T-cell (primary cell): ENCODE measurements at regions not wholly inside any gene's neighbourhood (a gene's known extent, or its start where the extent isn't known, plus 50 kb on each side); places are given as distances from the start of the nearest gene placed in this dataset.

Experiments used
- ATAC-seq, 4 experiments: fragments of 200-7000 bp in 3 of 4; fragments of 150-1000 bp in 1 of 4; cut with Tn5 transposase; replicated peaks in 1 of 4; 1 replicate in 3 of 4; 2 replicates in 1 of 4; pipeline ENCODE4 v1.10.0; 2021; ENCODE audit warnings: moderate library complexity in 3 of 4, mild to moderate bottlenecking in 2 of 4, moderate number of reproducible peaks in 1 of 4
- CTCF ChIA-PET, 2 donors: fragments of 300-600 bp; sonication (Branson Sonifier 250); formaldehyde crosslinking; loops; one replicate each; lab custom pipeline; 2022; ENCODE audit warnings: antibody characterized with exemption in 2 of 2; lab: Charles Lee
- POLR2A ChIA-PET, 2 donors: fragments of 300-600 bp; sonication (Branson Sonifier 250); formaldehyde crosslinking; loops; one replicate each; lab custom pipeline; 2022; ENCODE audit warnings: antibody characterized with exemption in 2 of 2; lab: Charles Lee
- DNase-seq, 35 experiments: peaks; one replicate each; pipeline versions ENCODE4 v3.0.0 to v3.0.0-alpha.2; 2013 to 2023
- H3K27ac ChIP-seq: one replicate; pipeline ENCODE4 v1.5.1; 2013; ENCODE audit warnings: low read length
- H3K27me3 ChIP-seq, 2 experiments: replicated peaks in 1 of 2; 1 replicate in 1 of 2; 2 replicates in 1 of 2; pipeline versions ENCODE4 v1.6.1 to v1.7.0; 2013; ENCODE audit warnings: low read length in 1 of 2, mixed read lengths in 1 of 2; ENCODE audit not compliant: control insufficient read depth in 2 of 2, insufficient read depth in 2 of 2; ENCODE audit errors: extremely low read depth in 1 of 2
- H3K36me3 ChIP-seq, 2 donors: 1 replicate in 1 of 2; 2 replicates in 1 of 2; pipeline versions ENCODE4 v1.6.1 to v1.7.0; 2013; ENCODE audit warnings: low read length in 1 of 2; ENCODE audit not compliant: control insufficient read depth in 2 of 2, insufficient read depth in 1 of 2; ENCODE audit errors: extremely low read depth in 1 of 2
- H3K4me1 ChIP-seq, 2 experiments: 1 replicate in 1 of 2; 2 replicates in 1 of 2; pipeline versions ENCODE4 v1.6.1 to v1.7.0; 2013; ENCODE audit warnings: low read length in 2 of 2, mixed read lengths in 1 of 2; ENCODE audit not compliant: insufficient read depth in 2 of 2, control insufficient read depth in 1 of 2; ENCODE audit errors: extremely low read depth in 1 of 2
- H3K4me3 ChIP-seq, 2 donors: 1 replicate in 1 of 2; 2 replicates in 1 of 2; pipeline versions ENCODE4 v1.5.1 to v1.7.0; 2013; ENCODE audit warnings: mild to moderate bottlenecking in 2 of 2, low read length in 1 of 2, moderate library complexity in 1 of 2; ENCODE audit not compliant: control insufficient read depth in 1 of 2; ENCODE audit errors: extremely low read depth in 1 of 2
- H3K9me3 ChIP-seq: 2 replicates; pipeline ENCODE4 v1.7.0; 2013
- H3K27ac Mint-ChIP-seq, 2 donors: one replicate each; pipeline ENCODE4 v1.8.0; 2020 to 2021; ENCODE audit warnings: mild to moderate bottlenecking in 2 of 2, mixed read lengths in 2 of 2
- H3K27me3 Mint-ChIP-seq, 2 donors: one replicate each; pipeline ENCODE4 v1.8.0; 2021 to 2022; ENCODE audit warnings: mixed read lengths in 2 of 2
- H3K36me3 Mint-ChIP-seq: one replicate; pipeline ENCODE4 v1.8.0; 2021; ENCODE audit warnings: mixed read lengths
- H3K4me1 Mint-ChIP-seq, 3 donors: one replicate each; pipeline ENCODE4 v1.8.0; 2020 to 2022; ENCODE audit warnings: mixed read lengths in 3 of 3, mild to moderate bottlenecking in 1 of 3
- H3K4me3 Mint-ChIP-seq, 3 donors: one replicate each; pipeline ENCODE4 v1.8.0; 2020 to 2022; ENCODE audit warnings: mild to moderate bottlenecking in 3 of 3, mixed read lengths in 3 of 3, moderate library complexity in 3 of 3
- H3K9me3 Mint-ChIP-seq, 3 donors: one replicate each; pipeline ENCODE4 v1.8.0; 2020 to 2022; ENCODE audit warnings: mixed read lengths in 3 of 3
- WGBS: methylation state at CpG from one replicate; pipeline ENCODE4 v1.1.5; 2013; ENCODE audit warnings: missing lambda C conversion rate; ENCODE audit not compliant: insufficient coverage; 5-methylcytosine and 5-hydroxymethylcytosine counted together

DNA sequence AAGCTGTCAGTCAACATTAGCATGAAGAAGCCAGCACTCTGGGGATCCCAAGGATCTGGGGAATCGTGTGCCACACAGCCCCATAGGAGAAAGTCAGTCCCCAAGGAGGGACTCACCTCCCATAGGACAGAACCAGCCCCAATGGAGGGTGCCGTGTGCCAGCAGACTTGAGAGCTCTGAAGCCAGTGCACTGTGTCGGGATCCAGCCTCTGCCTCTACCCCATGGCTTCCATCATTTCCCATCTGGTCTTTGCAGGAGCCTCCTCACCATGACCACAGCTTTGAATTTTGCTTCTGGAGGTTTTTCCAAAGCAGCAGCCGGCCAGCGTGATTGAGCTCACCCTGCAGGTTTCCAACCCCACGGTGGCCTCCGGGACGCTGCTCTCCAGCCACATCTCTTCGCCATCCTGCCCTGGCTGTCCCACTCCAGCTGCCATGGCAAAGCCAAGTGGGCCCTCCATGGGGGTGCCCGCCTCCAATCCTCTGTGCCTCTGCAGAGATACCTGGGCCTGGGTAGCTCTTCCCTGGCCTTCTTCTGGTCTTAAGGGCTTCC, 171.8 kb upstream of the SHH start:
- Histone ChIP-seq H3K9me3 (no peaks in the 10 kb centered on the region), H3K4me1 (peaks cover 3 to 10% of the 10 kb centered on the region in 2 experiments), H3K4me3 (no peak overlapping the region), H3K36me3 (no peaks in the 10 kb centered on the region), H3K27me3 (peaks cover 0 to 20% of the 10 kb centered on the region in 2 experiments), H3K27ac (no peak overlapping the region)
- peaks cover 0 to 14% (median 7%) of the 10 kb centered on the region in 3 donors for H3K4me1 Mint-ChIP-seq
- H3K27ac Mint-ChIP-seq: no peak overlapping the region
- DNase-seq (peak in 1 of 35 experiments; percentile 13), ATAC-seq (no peak)
- WGBS: 79% methylated on average over 10 of the region's 10 CpGs
- peaks cover 0 to 3% (median 0%) of the 10 kb centered on the region in 3 donors for H3K9me3 Mint-ChIP-seq
- no peaks in the 10 kb centered on the region for H3K36me3 Mint-ChIP-seq
- POLR2A ChIA-PET: no interaction called here
- peaks cover 5 to 8% of the 10 kb centered on the region in 2 donors for H3K27me3 Mint-ChIP-seq
- no peak overlapping the region for H3K4me3 Mint-ChIP-seq
- CTCF ChIA-PET: no interaction called here

DNA sequence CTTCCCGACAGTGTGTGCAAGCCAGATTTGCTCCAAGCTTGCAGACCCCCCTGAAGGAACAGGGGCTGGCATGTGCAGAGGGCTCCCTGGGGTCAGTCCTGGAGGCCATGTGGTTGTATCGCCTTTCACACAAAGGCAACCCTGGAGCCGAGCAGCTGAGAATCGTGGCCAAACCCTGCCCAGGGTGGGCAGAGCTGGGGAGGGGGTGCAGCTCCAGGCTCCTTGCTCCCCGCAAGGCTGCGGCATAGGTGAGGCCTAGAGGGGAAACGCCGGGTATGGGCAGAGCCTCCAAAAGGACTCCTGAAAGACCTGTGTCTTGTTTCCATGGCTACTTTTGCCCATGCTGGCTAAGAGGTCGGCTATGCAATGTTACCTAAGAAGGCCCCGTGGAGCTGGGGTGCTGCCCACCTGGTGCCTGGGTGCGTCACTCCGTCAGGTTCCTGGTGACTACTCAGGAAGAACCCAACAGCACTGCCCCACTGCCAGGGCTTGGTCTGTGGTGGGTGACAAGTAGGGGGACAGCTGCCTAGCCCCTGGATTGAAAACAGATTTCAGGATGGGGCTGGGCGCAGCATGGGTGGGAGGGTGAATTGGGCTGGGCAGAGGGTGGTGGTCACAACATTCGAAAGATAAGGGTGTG, 171.0 kb upstream of the SHH start:
- Histone ChIP-seq H3K4me1 (peaks cover 2 to 4% of the 10 kb centered on the region in 2 experiments), H3K36me3 (no peaks in the 10 kb centered on the region), H3K27ac (no peak overlapping the region), H3K27me3 (peaks cover 0 to 17% of the 10 kb centered on the region in 2 experiments), H3K4me3 (no peak overlapping the region), H3K9me3 (no peaks in the 10 kb centered on the region)
- Mint-ChIP-seq H3K9me3 (peaks cover 0 to 3% (median 0%) of the 10 kb centered on the region in 3 donors), H3K36me3 (no peaks in the 10 kb centered on the region), H3K4me3 (no peak overlapping the region), H3K27ac (no peak overlapping the region), H3K27me3 (peaks cover 5 to 8% of the 10 kb centered on the region in 2 donors), H3K4me1 (peaks cover 0 to 9% (median 4%) of the 10 kb centered on the region in 3 donors)
- WGBS: 77% methylated on average over 13 of the region's 14 CpGs
- ChIA-PET CTCF (no interaction called here), POLR2A (no interaction called here)
- ATAC-seq (no peak), DNase-seq (peak in 2 of 35 experiments; percentile 1 to 15)

DNA sequence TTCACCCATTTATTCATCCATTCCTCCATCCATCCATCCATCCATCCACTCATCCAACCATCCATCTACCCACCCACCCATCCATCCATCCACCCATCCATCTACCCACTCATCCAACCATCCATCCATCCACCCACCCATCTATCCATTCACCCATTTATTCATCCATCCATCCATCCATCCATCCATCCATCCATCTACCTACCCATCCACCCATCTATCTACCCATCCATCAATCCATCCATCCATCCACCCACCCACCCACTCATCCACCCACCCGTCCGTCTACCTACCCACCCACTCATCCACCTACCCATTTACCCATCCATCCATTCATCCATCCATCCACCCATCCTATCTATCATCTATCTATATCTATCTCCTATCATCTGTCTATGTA, 169.4 kb upstream of the SHH start:
- Mint-ChIP-seq H3K9me3 (peaks cover 0 to under 1% (median 0%) of the 10 kb centered on the region in 3 donors), H3K27me3 (peaks cover 6 to 9% of the 10 kb centered on the region in 2 donors)
- WGBS: no CpG with 5 or more reads among the region's 2 CpGs

DNA sequence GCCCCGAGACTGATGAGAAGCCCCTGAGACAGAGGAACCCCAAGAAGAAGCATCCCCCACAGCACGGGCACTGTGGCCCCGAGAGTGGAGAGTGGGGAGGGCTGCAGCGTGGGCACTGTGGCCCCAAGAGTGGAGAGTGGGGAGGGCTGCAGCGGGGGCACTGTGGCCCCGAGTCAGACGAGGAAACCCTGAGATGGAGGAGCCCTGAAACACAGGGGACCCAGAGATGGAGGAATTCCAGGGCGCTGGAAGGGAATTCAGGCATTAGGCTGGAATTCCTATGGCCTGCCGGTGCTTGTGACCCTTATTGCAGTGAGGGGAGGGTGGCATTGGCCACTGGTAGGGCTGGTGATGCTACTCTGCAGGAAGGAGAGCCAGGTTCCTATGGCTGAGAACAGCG, 168.6 kb upstream of the SHH start:
- Histone ChIP-seq H3K27me3 (peaks cover 0 to 7% of the 10 kb centered on the region in 2 experiments), H3K36me3 (no peaks in the 10 kb centered on the region), H3K4me1 (no peaks in the 10 kb centered on the region), H3K4me3 (no peak overlapping the region), H3K27ac (no peak overlapping the region), H3K9me3 (no peaks in the 10 kb centered on the region)
- Mint-ChIP-seq H3K9me3 (no peaks in the 10 kb centered on the region), H3K4me1 (no peaks in the 10 kb centered on the region), H3K36me3 (no peaks in the 10 kb centered on the region), H3K27ac (no peak overlapping the region), H3K27me3 (peaks cover 5 to 9% of the 10 kb centered on the region in 2 donors), H3K4me3 (no peak overlapping the region)
- peak in 1 of 35 experiments; percentile 14 for DNase-seq
- POLR2A ChIA-PET: no interaction called here
- WGBS: 91% methylated on average over 7 of the region's 10 CpGs
- ATAC-seq: no peak
- CTCF ChIA-PET: no interaction called here

More for the DNA sequence above, 169.4 kb upstream of the SHH start:
- Histone ChIP-seq H3K27ac (no peak overlapping the region), H3K9me3 (no peaks in the 10 kb centered on the region), H3K36me3 (no peaks in the 10 kb centered on the region), H3K4me1 (no peaks in the 10 kb centered on the region), H3K27me3 (peaks cover 0 to 9% of the 10 kb centered on the region in 2 experiments), H3K4me3 (no peak overlapping the region)
- H3K27ac Mint-ChIP-seq: no peak overlapping the region
- no peaks in the 10 kb centered on the region for H3K4me1 Mint-ChIP-seq
- H3K36me3 Mint-ChIP-seq: no peaks in the 10 kb centered on the region
- DNase-seq (no peak), ATAC-seq (no peak)
- ChIA-PET POLR2A (no interaction called here), CTCF (interaction anchor here in 1 of 2 donors (0.6 kb wide), 1 partner anchor 18 kb away, joined by 8 read pairs; no protein-coding TSS in a partner anchor)
- no peak overlapping the region for H3K4me3 Mint-ChIP-seq

DNA sequence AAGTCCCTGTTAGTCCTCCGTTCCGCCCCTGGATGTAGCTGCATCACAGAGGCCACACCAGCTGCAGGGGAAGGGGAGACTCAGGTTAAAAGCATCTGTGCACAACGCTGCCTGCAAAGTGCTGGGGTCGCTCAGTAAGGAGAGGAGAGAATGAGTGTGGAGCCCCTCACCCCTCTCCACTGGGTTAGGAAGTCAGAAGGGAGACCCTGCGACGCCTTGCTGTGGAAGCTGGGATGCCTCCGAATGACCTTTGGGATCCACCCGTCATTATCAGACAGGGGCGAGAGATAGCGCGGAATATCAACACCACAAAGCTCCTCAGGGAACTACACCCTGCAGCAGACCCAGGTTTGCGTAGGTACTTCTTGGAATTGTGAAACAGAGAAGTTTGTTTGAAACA, 167.7 kb upstream of the SHH start:
- DNase-seq: peak in 1 of 35 experiments; percentile 7
- peaks cover 8 to 13% of the 10 kb centered on the region in 2 donors for H3K27me3 Mint-ChIP-seq
- no peak for ATAC-seq
- peaks cover 0 to 7% of the 10 kb centered on the region in 2 experiments for H3K27me3 ChIP-seq
- no peaks in the 10 kb centered on the region for H3K4me1 Mint-ChIP-seq
- POLR2A ChIA-PET: no interaction called here
- H3K36me3 ChIP-seq: no peaks in the 10 kb centered on the region
- no peaks in the 10 kb centered on the region for H3K4me1 ChIP-seq
- H3K4me3 ChIP-seq: no peak overlapping the region
- CTCF ChIA-PET: no interaction called here
- no peak overlapping the region for H3K27ac ChIP-seq
- no peak overlapping the region for H3K27ac Mint-ChIP-seq
- no peak overlapping the region for H3K4me3 Mint-ChIP-seq
- no peaks in the 10 kb centered on the region for H3K36me3 Mint-ChIP-seq
- no peaks in the 10 kb centered on the region for H3K9me3 ChIP-seq
- WGBS: 96% methylated on average over 4 of the region's 12 CpGs
- no peaks in the 10 kb centered on the region for H3K9me3 Mint-ChIP-seq

DNA sequence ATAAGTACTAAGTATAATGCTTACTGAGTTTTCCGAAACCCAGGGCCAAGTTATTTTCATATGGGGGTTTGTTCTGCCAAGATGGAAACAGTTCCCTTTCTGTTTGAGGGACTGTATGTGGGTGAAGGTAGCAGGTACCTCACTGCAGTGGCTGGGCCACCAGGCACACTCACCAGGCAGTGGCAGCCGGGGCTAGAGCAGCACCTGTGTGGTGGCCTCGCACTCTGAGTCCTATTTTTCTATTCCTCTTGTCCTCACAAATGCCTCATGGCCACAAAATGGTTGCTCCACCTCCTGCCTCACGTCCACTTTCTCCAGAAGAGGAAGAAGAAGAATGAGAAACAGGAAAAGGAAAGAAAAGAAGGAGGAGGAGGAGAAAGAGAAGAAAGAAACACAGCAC, 167.3 kb upstream of the SHH start:
- H3K27ac Mint-ChIP-seq: no peak overlapping the region
- Histone ChIP-seq H3K27ac (no peak overlapping the region), H3K4me1 (no peaks in the 10 kb centered on the region), H3K27me3 (peaks cover 0 to 7% of the 10 kb centered on the region in 2 experiments), H3K9me3 (no peaks in the 10 kb centered on the region), H3K4me3 (no peak overlapping the region), H3K36me3 (no peaks in the 10 kb centered on the region)
- 67% methylated on average over 1 of the region's 4 CpGs for WGBS
- H3K27me3 Mint-ChIP-seq: peaks cover 7 to 13% of the 10 kb centered on the region in 2 donors
- ChIA-PET CTCF (no interaction called here), POLR2A (no interaction called here)
- no peak overlapping the region for H3K4me3 Mint-ChIP-seq
- no peaks in the 10 kb centered on the region for H3K4me1 Mint-ChIP-seq
- no peak for ATAC-seq
- H3K9me3 Mint-ChIP-seq: no peaks in the 10 kb centered on the region
- no peak for DNase-seq
- no peaks in the 10 kb centered on the region for H3K36me3 Mint-ChIP-seq
